ENCODE measurements at regions not wholly inside any gene's neighbourhood (a gene's known extent, or its start where the extent isn't known, plus 50 kb on each side); places are given as distances from the start of the nearest gene placed in this dataset.

- no peak for FAIRE-seq
Observed at GRCh38 chr14:48430805-48431204, 755.4 kb upstream of the MDGA2 start.

GRCh38 chr14:48429512-48429911 lies 754.1 kb upstream of the MDGA2 start:
- DNase-seq (ENCODE audit: low read depth) (no peak), FAIRE-seq (no peak)
- no peaks in the 10 kb centered on the region for H3K27me3 ChIP-seq (ENCODE audit: control insufficient read depth, insufficient read depth, low read length)
- H3K4me3 ChIP-seq (ENCODE audit: low read depth, low read length): no peak overlapping the region
- TF ChIP-seq CTCF (IDR thresholded peaks at IDR 0.05; ENCODE audit: insufficient read depth, low read length, severe bottlenecking): no peak
- H3K36me3 ChIP-seq (ENCODE audit: control insufficient read depth, insufficient read depth, low read length): no peaks in the 10 kb centered on the region

More at GRCh38 chr14:48430805-48431204, 755.4 kb upstream of the MDGA2 start:
- no peak for DNase-seq (ENCODE audit: low read depth)
- no peaks in the 10 kb centered on the region for H3K36me3 ChIP-seq (ENCODE audit: control insufficient read depth, insufficient read depth, low read length)
- no peak for TF ChIP-seq CTCF (IDR thresholded peaks at IDR 0.05; ENCODE audit: insufficient read depth, low read length, severe bottlenecking)
- no peak overlapping the region for H3K4me3 ChIP-seq (ENCODE audit: low read depth, low read length)
- no peaks in the 10 kb centered on the region for H3K27me3 ChIP-seq (ENCODE audit: control insufficient read depth, insufficient read depth, low read length)

- Histone ChIP-seq H3K4me3 (ENCODE audit: low read depth, low read length) (no peak overlapping the region), H3K27me3 (ENCODE audit: control insufficient read depth, insufficient read depth, low read length) (no peaks in the 10 kb centered on the region), H3K36me3 (ENCODE audit: control insufficient read depth, insufficient read depth, low read length) (no peaks in the 10 kb centered on the region)
- DNase-seq (ENCODE audit: low read depth) (no peak), FAIRE-seq (peak; percentile 40)
- no peak for TF ChIP-seq CTCF (IDR thresholded peaks at IDR 0.05; ENCODE audit: insufficient read depth, low read length, severe bottlenecking)
Observed at GRCh38 chr14:48417715-48418500, 742.5 kb upstream of the MDGA2 start.

- no peak for TF ChIP-seq CTCF (IDR thresholded peaks at IDR 0.05; ENCODE audit: insufficient read depth, low read length, severe bottlenecking)
- DNase-seq (ENCODE audit: low read depth) (no peak), FAIRE-seq (no peak)
- Histone ChIP-seq H3K4me3 (ENCODE audit: low read depth, low read length) (no peak overlapping the region), H3K27me3 (ENCODE audit: control insufficient read depth, insufficient read depth, low read length) (no peaks in the 10 kb centered on the region), H3K36me3 (ENCODE audit: control insufficient read depth, insufficient read depth, low read length) (no peaks in the 10 kb centered on the region)
Observed at GRCh38 chr14:48401321-48401720, 725.9 kb upstream of the MDGA2 start.

- Histone ChIP-seq H3K36me3 (ENCODE audit: control insufficient read depth, insufficient read depth, low read length) (no peaks in the 10 kb centered on the region), H3K4me3 (ENCODE audit: low read depth, low read length) (no peak overlapping the region), H3K27me3 (ENCODE audit: control insufficient read depth, insufficient read depth, low read length) (no peaks in the 10 kb centered on the region)
- DNase-seq (ENCODE audit: low read depth) (peak; percentile 43), FAIRE-seq (no peak)
- peak; percentile 58 for TF ChIP-seq CTCF (IDR thresholded peaks at IDR 0.05; ENCODE audit: insufficient read depth, low read length, severe bottlenecking)
Observed at GRCh38 chr14:48398675-48399282, 723.4 kb upstream of the MDGA2 start.
